GM23338 (cell line): ENCODE measurements at regions not wholly inside any gene's neighbourhood (a gene's known extent, or its start where the extent isn't known, plus 50 kb on each side); places are given as distances from the start of the nearest gene placed in this dataset.

ENCODE experiments used
- ATAC-seq: fragments of 200-7000 bp; cut with Tn5 transposase; 3 replicates; pipeline ENCODE4 v1.9.1; 2020
- DNase-seq: peaks from one replicate; pipeline ENCODE4 v3.0.0-alpha.2; 2015; ENCODE audit warnings: low spot score
- H2AFZ ChIP-seq: fragments of 200-600 bp; sonication (generic); 2 replicates; pipeline ENCODE4 v1.8.0; 2016; ENCODE audit warnings: antibody characterized with exemption, mild to moderate bottlenecking, moderate library complexity
- H3F3A ChIP-seq: fragments of 200-600 bp; sonication (generic); replicated peaks from 2 replicates; pipeline ENCODE4 v1.8.0; 2017; ENCODE audit warnings: antibody characterized with exemption, mixed run types, low read depth
- H3K27ac ChIP-seq: fragments of 200-600 bp; sonication (generic); 2 replicates; pipeline ENCODE4 v1.6.1; 2016; ENCODE audit warnings: low read depth
- H3K27me3 ChIP-seq: fragments of 200-600 bp; sonication (generic); 2 replicates; pipeline ENCODE4 v1.8.0; 2016; ENCODE audit warnings: mild to moderate bottlenecking, mixed run types, moderate library complexity; ENCODE audit not compliant: insufficient read depth
- H3K36me3 ChIP-seq: fragments of 200-600 bp; sonication (generic); 2 replicates; pipeline ENCODE4 v1.8.0; 2016; ENCODE audit warnings: mild to moderate bottlenecking; ENCODE audit not compliant: insufficient read depth
- H3K4me1 ChIP-seq: fragments of 200-600 bp; sonication (generic); 2 replicates; pipeline ENCODE4 v1.8.0; 2016; ENCODE audit warnings: mild to moderate bottlenecking, moderate library complexity; ENCODE audit not compliant: insufficient read depth
- H3K4me2 ChIP-seq: fragments of 200-600 bp; sonication (generic); 2 replicates; pipeline ENCODE4 v1.7.1; 2017; ENCODE audit warnings: mixed run types
- H3K4me3 ChIP-seq: fragments of 200-600 bp; sonication (generic); 2 replicates; pipeline ENCODE4 v1.6.1; 2016; ENCODE audit warnings: mixed run types
- H3K79me2 ChIP-seq: fragments of 200-600 bp; sonication (generic); replicated peaks from 2 replicates; pipeline ENCODE4 v1.8.0; 2017; ENCODE audit warnings: mild to moderate bottlenecking; ENCODE audit not compliant: insufficient read depth
- H3K9me2 ChIP-seq: fragments of 200-600 bp; sonication (generic); 2 replicates; pipeline ENCODE4 v1.8.0; 2017; ENCODE audit not compliant: insufficient read depth
- H4K20me1 ChIP-seq: fragments of 200-600 bp; sonication (generic); replicated peaks from 2 replicates; pipeline ENCODE4 v1.8.0; 2017; ENCODE audit warnings: mild to moderate bottlenecking; ENCODE audit not compliant: insufficient read depth
- H3K27ac Mint-ChIP-seq: 2 replicates; pipeline ENCODE4 v1.8.0; 2020; ENCODE audit warnings: inconsistent platforms, mild to moderate bottlenecking, moderate library complexity, mixed read lengths
- H3K27me3 Mint-ChIP-seq: 3 replicates; pipeline ENCODE4 v1.8.0; 2022; ENCODE audit warnings: low read depth, mild to moderate bottlenecking, moderate library complexity, mixed read lengths, inconsistent platforms; ENCODE audit not compliant: insufficient read depth, poor library complexity
- H3K36me3 Mint-ChIP-seq: 3 replicates; pipeline ENCODE4 v1.8.0; 2021; ENCODE audit warnings: low read depth, mild to moderate bottlenecking, inconsistent platforms, moderate library complexity, mixed read lengths
- H3K4me1 Mint-ChIP-seq: 3 replicates; pipeline ENCODE4 v1.8.0; 2020; ENCODE audit warnings: mild to moderate bottlenecking, inconsistent platforms, mixed read lengths
- H3K4me3 Mint-ChIP-seq: 3 replicates; pipeline ENCODE4 v1.8.0; 2021; ENCODE audit warnings: moderate library complexity, mild to moderate bottlenecking, inconsistent platforms, mixed read lengths
- H3K9me3 Mint-ChIP-seq: 3 replicates; pipeline ENCODE4 v1.8.0; 2020; ENCODE audit warnings: moderate library complexity, mild to moderate bottlenecking, inconsistent platforms, mixed read lengths
- CREB1 ChIP-seq: fragments of 250-450 bp; sonication (Bioruptor Pico); IDR thresholded peaks from 2 replicates; pipeline ENCODE4 v1.5.0; 2020; ENCODE audit warnings: low read depth, mild to moderate bottlenecking, moderate library complexity
- ETS1 ChIP-seq: IDR thresholded peaks from 2 replicates; pipeline ENCODE4 v1.6.1; 2016; ENCODE audit warnings: antibody characterized with exemption
- EZH2 ChIP-seq: fragments of 200-600 bp; sonication (generic); IDR thresholded peaks from one replicate; pipeline ENCODE4 v1.8.0; 2017; ENCODE audit warnings: antibody characterized with exemption, mild to moderate bottlenecking, low read depth; ENCODE audit not compliant: unreplicated experiment
- NANOG ChIP-seq: IDR thresholded peaks from 2 replicates; pipeline ENCODE4 v1.6.1; 2016; ENCODE audit warnings: antibody characterized with exemption, borderline replicate concordance
- REST ChIP-seq: IDR thresholded peaks from one replicate; pipeline ENCODE4 v1.6.1; 2018; ENCODE audit warnings: antibody characterized with exemption; ENCODE audit not compliant: unreplicated experiment
- ZNF462 ChIP-seq: fragments of 250-450 bp; sonication (Bioruptor Pico); IDR thresholded peaks from 2 replicates; pipeline ENCODE4 v1.5.0; 2020; ENCODE audit warnings: mild to moderate bottlenecking, moderate library complexity

- TF ChIP-seq ZNF462 (no peak), REST (no peak), CREB1 (no peak), EZH2 (no peak)
Observed at GRCh38 chr13:76048675-76049375, 412.7 kb downstream of the LMO7 start (continued).

GRCh38 chr13:76048131-76048530 lies 412.0 kb downstream of the LMO7 start:
- DNase-seq = no peak
- TF ChIP-seq NANOG (no peak), ETS1 (no peak)
- Mint-ChIP-seq H3K36me3 (no peaks in the 10 kb centered on the region), H3K27me3 (no peaks in the 10 kb centered on the region), H3K4me3 (no peak overlapping the region), H3K4me1 (no peaks in the 10 kb centered on the region), H3K27ac (no peak overlapping the region), H3K9me3 (no peaks in the 10 kb centered on the region)
- Histone ChIP-seq H3K27me3 (no peaks in the 10 kb centered on the region), H4K20me1 (no peaks in the 10 kb centered on the region), H3K4me3 (no peak overlapping the region), H3K27ac (no peak overlapping the region), H2AFZ (no peak overlapping the region), H3K4me1 (no peaks in the 10 kb centered on the region), H3K36me3 (no peaks in the 10 kb centered on the region), H3F3A (no peaks in the 10 kb centered on the region), H3K9me2 (0 out of 2 replicates have a peak, but pooled peaks cover 4% of the 10 kb centered on the region), H3K4me2 (no peak overlapping the region), H3K79me2 (no peaks in the 10 kb centered on the region)
- ATAC-seq = no peak
